NB4 (cell line): ENCODE measurements at regions not wholly inside any gene's neighbourhood (a gene's known extent, or its start where the extent isn't known, plus 50 kb on each side); places are given as distances from the start of the nearest gene placed in this dataset.

Experiments
- DNase-seq: peaks from one replicate; pipeline ENCODE4 v3.0.0; 2010; ENCODE audit warnings: low read depth
- H3K4me3 ChIP-seq: one replicate; pipeline ENCODE4 v1.5.1; 2011; ENCODE audit warnings: mild to moderate bottlenecking, low read depth, low read length, moderate library complexity
- MAX ChIP-seq: IDR thresholded peaks from 2 replicates; pipeline ENCODE4 v1.6.1; 2011; ENCODE audit warnings: low read depth, low read length
- MYC ChIP-seq: IDR thresholded peaks from 2 replicates; pipeline ENCODE4 v1.6.1; 2011; ENCODE audit warnings: low read depth, low read length
- POLR2A ChIP-seq: IDR thresholded peaks from 2 replicates; pipeline ENCODE4 v1.6.1; 2011; ENCODE audit warnings: mild to moderate bottlenecking; ENCODE audit not compliant: insufficient read length; ENCODE audit errors: extremely low read depth
- TF ChIP-seq, protein P1 (sequence below): IDR thresholded peaks from one replicate; pipeline ENCODE4 v1.5.1; 2012; ENCODE audit warnings: low read depth, low read length

- TF ChIP-seq MAX, result no peak
- no peak for TF ChIP-seq POLR2A
- TF ChIP-seq, protein P1, sequence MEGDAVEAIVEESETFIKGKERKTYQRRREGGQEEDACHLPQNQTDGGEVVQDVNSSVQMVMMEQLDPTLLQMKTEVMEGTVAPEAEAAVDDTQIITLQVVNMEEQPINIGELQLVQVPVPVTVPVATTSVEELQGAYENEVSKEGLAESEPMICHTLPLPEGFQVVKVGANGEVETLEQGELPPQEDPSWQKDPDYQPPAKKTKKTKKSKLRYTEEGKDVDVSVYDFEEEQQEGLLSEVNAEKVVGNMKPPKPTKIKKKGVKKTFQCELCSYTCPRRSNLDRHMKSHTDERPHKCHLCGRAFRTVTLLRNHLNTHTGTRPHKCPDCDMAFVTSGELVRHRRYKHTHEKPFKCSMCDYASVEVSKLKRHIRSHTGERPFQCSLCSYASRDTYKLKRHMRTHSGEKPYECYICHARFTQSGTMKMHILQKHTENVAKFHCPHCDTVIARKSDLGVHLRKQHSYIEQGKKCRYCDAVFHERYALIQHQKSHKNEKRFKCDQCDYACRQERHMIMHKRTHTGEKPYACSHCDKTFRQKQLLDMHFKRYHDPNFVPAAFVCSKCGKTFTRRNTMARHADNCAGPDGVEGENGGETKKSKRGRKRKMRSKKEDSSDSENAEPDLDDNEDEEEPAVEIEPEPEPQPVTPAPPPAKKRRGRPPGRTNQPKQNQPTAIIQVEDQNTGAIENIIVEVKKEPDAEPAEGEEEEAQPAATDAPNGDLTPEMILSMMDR, result no peak
- DNase-seq, result no peak
- no peak overlapping the region for H3K4me3 ChIP-seq
Observed at GRCh38 chr10:43979551-43979950, 330.9 kb upstream of the ZNF32 start.

GRCh38 chr10:43978936-43979335 is 330.3 kb upstream of the ZNF32 start:
- no peak for TF ChIP-seq POLR2A
- TF ChIP-seq, protein P1, result no peak
- TF ChIP-seq MAX, result no peak
- no peak for TF ChIP-seq MYC
- no peak overlapping the region for H3K4me3 ChIP-seq
- DNase-seq, result no peak

DNA sequence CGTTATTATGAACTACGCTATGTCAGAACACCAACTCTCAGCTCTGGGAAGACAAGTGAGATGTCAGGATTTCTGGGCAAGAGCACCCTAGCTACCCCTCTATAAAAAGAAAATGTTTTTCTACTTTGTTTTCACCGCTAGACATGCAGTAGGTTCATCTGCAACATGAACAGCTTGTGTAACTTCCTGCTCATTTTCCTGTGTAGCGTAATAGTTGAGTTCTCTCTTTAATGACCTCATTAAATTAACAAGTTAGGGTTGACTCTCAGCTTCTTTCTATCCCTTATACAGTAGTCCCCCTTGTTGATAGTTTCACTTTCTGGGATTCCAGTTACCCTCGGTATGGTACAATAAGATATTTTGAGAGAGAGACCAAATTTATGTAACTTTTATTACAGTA is 329.4 kb upstream of the ZNF32 start:
- TF ChIP-seq, protein P1, result no peak
- no peak for TF ChIP-seq MYC
- no peak for TF ChIP-seq MAX
- no peak for TF ChIP-seq POLR2A
- no peak overlapping the region for H3K4me3 ChIP-seq
- DNase-seq, result peak; percentile 22

GRCh38 chr10:43976292-43976691 is 327.6 kb upstream of the ZNF32 start:
- no peak for DNase-seq
- no peak overlapping the region for H3K4me3 ChIP-seq
- TF ChIP-seq MAX (no peak), MYC (no peak), POLR2A (no peak)
- TF ChIP-seq, protein P1, result no peak

DNA sequence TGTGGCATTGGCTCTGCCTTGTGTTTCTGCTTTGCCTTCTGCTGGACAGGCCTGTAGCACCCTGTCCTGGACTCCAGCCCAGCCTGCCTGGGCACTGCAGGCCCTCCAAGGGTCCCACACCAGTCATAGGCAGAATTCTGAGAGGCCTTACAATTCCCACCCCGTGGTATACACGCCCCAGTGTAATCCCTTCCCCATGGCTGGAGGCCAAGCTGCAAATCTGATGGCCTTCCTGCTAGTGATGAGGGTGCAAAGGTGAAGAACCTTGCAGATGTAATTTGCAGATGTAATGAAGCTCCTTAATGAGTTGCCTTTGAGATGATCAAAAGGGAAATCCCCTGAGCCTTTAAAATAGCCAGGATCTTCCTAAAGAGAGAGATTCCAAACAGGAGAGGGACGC is 325.1 kb upstream of the ZNF32 start:
- no peak for DNase-seq
- TF ChIP-seq MYC (no peak), POLR2A (no peak)
- TF ChIP-seq, protein P1, result no peak

GRCh38 chr10:43972976-43973647 is 324.4 kb upstream of the ZNF32 start:
- no peak overlapping the region for H3K4me3 ChIP-seq
- no peak for TF ChIP-seq MAX
- TF ChIP-seq, protein P1, result no peak
- TF ChIP-seq MYC, result no peak
- no peak for TF ChIP-seq POLR2A
- no peak for DNase-seq

More for the DNA sequence above, 325.1 kb upstream of the ZNF32 start:
- H3K4me3 ChIP-seq, result no peak overlapping the region
